ENCODE measurements at regions not wholly inside any gene's neighbourhood (a gene's known extent, or its start where the extent isn't known, plus 50 kb on each side); places are given as distances from the start of the nearest gene placed in this dataset.

- Mint-ChIP-seq H3K36me3 (ENCODE audit: low read depth, unreplicated experiment) (no peaks in the 10 kb centered on the region), H3K9me3 (ENCODE audit: unreplicated experiment) (no peaks in the 10 kb centered on the region), H3K27me3 (ENCODE audit: low read depth, unreplicated experiment) (no peaks in the 10 kb centered on the region), H3K4me3 (ENCODE audit: unreplicated experiment) (no peak overlapping the region), H3K4me1 (ENCODE audit: low read depth, unreplicated experiment) (no peaks in the 10 kb centered on the region), H3K27ac (ENCODE audit: unreplicated experiment) (no peak overlapping the region)
- Histone ChIP-seq H3K4me1 (ENCODE audit: insufficient read depth, low read length) (no peaks in the 10 kb centered on the region), H3K27ac (ENCODE audit: low read depth, low read length) (no peak overlapping the region), H3K9ac (ENCODE audit: low read length) (no peak overlapping the region), H4K20me1 (ENCODE audit: insufficient read depth, low read length) (no peaks in the 10 kb centered on the region), H3K4me2 (ENCODE audit: low read length) (no peak overlapping the region), H2AFZ (ENCODE audit: low read depth, low read length) (no peak overlapping the region), H3K79me2 (ENCODE audit: insufficient read depth, low read length) (no peaks in the 10 kb centered on the region), H3K4me3 (ENCODE audit: insufficient read depth, low read depth, low read length) (no peak overlapping the region), H3K36me3 (ENCODE audit: insufficient read depth, low read length) (no peaks in the 10 kb centered on the region), H3K27me3 (ENCODE audit: insufficient read depth, low read length) (no peaks in the 10 kb centered on the region), H3K9me3 (ENCODE audit: insufficient read depth, low read depth, low read length) (no peaks in the 10 kb centered on the region)
- DNase-seq (ENCODE audit: low read depth) (no peak), FAIRE-seq (no peak)
- TF ChIP-seq EZH2 (IDR thresholded peaks at IDR 0.05; ENCODE audit: insufficient read depth, low read length) (no peak), CTCF (IDR thresholded peaks at IDR 0.05; ENCODE audit: insufficient read depth, low read depth, low read length) (no peak)
Measured at GRCh38 chr2:146433116-146433875, 1411.5 kb upstream of the ACVR2A start.

- H3K79me2 ChIP-seq (ENCODE audit: insufficient read depth, low read length): no peaks in the 10 kb centered on the region
- Mint-ChIP-seq H3K4me3 (ENCODE audit: unreplicated experiment) (no peak overlapping the region), H3K9me3 (ENCODE audit: unreplicated experiment) (no peaks in the 10 kb centered on the region), H3K27me3 (ENCODE audit: low read depth, unreplicated experiment) (no peaks in the 10 kb centered on the region), H3K4me1 (ENCODE audit: low read depth, unreplicated experiment) (no peaks in the 10 kb centered on the region), H3K27ac (ENCODE audit: unreplicated experiment) (no peak overlapping the region), H3K36me3 (ENCODE audit: low read depth, unreplicated experiment) (no peaks in the 10 kb centered on the region)
- H3K4me3 ChIP-seq (ENCODE audit: insufficient read depth, low read depth, low read length): no peak overlapping the region
- H3K36me3 ChIP-seq (ENCODE audit: insufficient read depth, low read length): no peaks in the 10 kb centered on the region
- TF ChIP-seq EZH2 (IDR thresholded peaks at IDR 0.05; ENCODE audit: insufficient read depth, low read length) (no peak), CTCF (IDR thresholded peaks at IDR 0.05; ENCODE audit: insufficient read depth, low read depth, low read length) (no peak)
- no peak overlapping the region for H3K4me2 ChIP-seq (ENCODE audit: low read length)
- H3K9ac ChIP-seq (ENCODE audit: low read length): no peak overlapping the region
- no peak for FAIRE-seq
- H3K4me1 ChIP-seq (ENCODE audit: insufficient read depth, low read length): no peaks in the 10 kb centered on the region
- H3K27ac ChIP-seq (ENCODE audit: low read depth, low read length): no peak overlapping the region
- no peaks in the 10 kb centered on the region for H3K9me3 ChIP-seq (ENCODE audit: insufficient read depth, low read depth, low read length)
- H3K27me3 ChIP-seq (ENCODE audit: insufficient read depth, low read length): no peaks in the 10 kb centered on the region
- DNase-seq (ENCODE audit: low read depth): no peak
- no peak overlapping the region for H2AFZ ChIP-seq (ENCODE audit: low read depth, low read length)
- H4K20me1 ChIP-seq (ENCODE audit: insufficient read depth, low read length): no peaks in the 10 kb centered on the region
Measured at GRCh38 chr2:146429366-146429765, 1415.5 kb upstream of the ACVR2A start.

- no peak overlapping the region for H3K4me3 Mint-ChIP-seq (ENCODE audit: unreplicated experiment)
- Histone ChIP-seq H3K4me2 (ENCODE audit: low read length) (no peak overlapping the region), H3K4me3 (ENCODE audit: insufficient read depth, low read depth, low read length) (no peak overlapping the region), H3K27me3 (ENCODE audit: insufficient read depth, low read length) (no peaks in the 10 kb centered on the region), H3K4me1 (ENCODE audit: insufficient read depth, low read length) (no peaks in the 10 kb centered on the region), H3K27ac (ENCODE audit: low read depth, low read length) (no peak overlapping the region), H4K20me1 (ENCODE audit: insufficient read depth, low read length) (no peaks in the 10 kb centered on the region), H3K9me3 (ENCODE audit: insufficient read depth, low read depth, low read length) (no peaks in the 10 kb centered on the region), H3K79me2 (ENCODE audit: insufficient read depth, low read length) (no peaks in the 10 kb centered on the region), H3K36me3 (ENCODE audit: insufficient read depth, low read length) (no peaks in the 10 kb centered on the region), H2AFZ (ENCODE audit: low read depth, low read length) (no peak overlapping the region), H3K9ac (ENCODE audit: low read length) (no peak overlapping the region)
- TF ChIP-seq CTCF (IDR thresholded peaks at IDR 0.05; ENCODE audit: insufficient read depth, low read depth, low read length) (no peak), EZH2 (IDR thresholded peaks at IDR 0.05; ENCODE audit: insufficient read depth, low read length) (no peak)
- H3K36me3 Mint-ChIP-seq (ENCODE audit: low read depth, unreplicated experiment): no peaks in the 10 kb centered on the region
- FAIRE-seq (no peak), DNase-seq (ENCODE audit: low read depth) (no peak)
- H3K9me3 Mint-ChIP-seq (ENCODE audit: unreplicated experiment): no peaks in the 10 kb centered on the region
- H3K27me3 Mint-ChIP-seq (ENCODE audit: low read depth, unreplicated experiment): no peaks in the 10 kb centered on the region
- no peaks in the 10 kb centered on the region for H3K4me1 Mint-ChIP-seq (ENCODE audit: low read depth, unreplicated experiment)
- H3K27ac Mint-ChIP-seq (ENCODE audit: unreplicated experiment): no peak overlapping the region
Measured at GRCh38 chr2:146417942-146418341, 1426.9 kb upstream of the ACVR2A start.

Data from astrocyte (in vitro differentiated cells and primary cell).